AG04449 (cell line): ENCODE measurements at regions not wholly inside any gene's neighbourhood (a gene's known extent, or its start where the extent isn't known, plus 50 kb on each side); places are given as distances from the start of the nearest gene placed in this dataset.

Experiments
- CTCF ChIA-PET: fragments of 350-600 bp; formaldehyde crosslinking; extraction: SDS; loops from one replicate; lab custom pipeline; 2021; ENCODE audit warnings: antibody characterized with exemption; lab: Yijun Ruan, JAX
- POLR2A ChIA-PET: fragments of 400-600, 350-600 bp; formaldehyde crosslinking; extraction: SDS; loops from one replicate; lab custom pipeline; 2020; ENCODE audit warnings: antibody characterized with exemption, inconsistent platforms; lab: Yijun Ruan, JAX
- DNase-seq: peaks from one replicate; pipeline ENCODE4 v3.0.0-alpha.2; 2010; ENCODE audit warnings: low read depth, low spot score
- H3K4me3 ChIP-seq: 2 replicates; pipeline ENCODE4 v1.5.1; 2011; ENCODE audit warnings: low read depth, mild to moderate bottlenecking, control low read depth, low read length
- TF ChIP-seq, protein P1 (sequence below): IDR thresholded peaks from one replicate; pipeline ENCODE4 v1.5.1; 2011; ENCODE audit warnings: mild to moderate bottlenecking, moderate library complexity, low read length, control low read depth, inconsistent platforms; ENCODE audit not compliant: insufficient read depth; ENCODE audit errors: missing control alignments

DNA sequence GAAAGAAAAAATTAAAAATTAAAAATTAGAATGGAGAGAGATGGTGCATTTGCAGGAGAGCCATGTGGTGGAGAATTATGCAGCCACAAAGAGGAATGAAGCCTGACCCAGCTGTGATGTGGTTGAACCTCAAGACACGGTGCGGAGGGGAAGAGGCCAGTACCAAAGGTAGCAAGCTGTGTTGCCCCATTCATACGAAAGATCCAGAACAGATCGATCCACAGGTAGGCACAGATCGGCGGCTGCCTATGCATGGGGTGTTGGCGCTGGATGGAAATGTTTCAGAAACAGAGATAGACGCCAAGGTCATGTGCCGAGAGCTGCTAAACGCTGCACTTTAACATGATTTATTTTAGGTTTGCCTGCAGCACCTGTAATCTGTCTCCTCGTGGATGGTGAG is 992.3 kb downstream of the BRD1 start:
- CTCF ChIA-PET = interaction anchor here (1.5 kb wide), 1 partner anchor 19 kb away, joined by 3 read pairs; no protein-coding TSS in a partner anchor
- no peak overlapping the region for H3K4me3 ChIP-seq
- DNase-seq = no peak
- TF ChIP-seq, protein P1, sequence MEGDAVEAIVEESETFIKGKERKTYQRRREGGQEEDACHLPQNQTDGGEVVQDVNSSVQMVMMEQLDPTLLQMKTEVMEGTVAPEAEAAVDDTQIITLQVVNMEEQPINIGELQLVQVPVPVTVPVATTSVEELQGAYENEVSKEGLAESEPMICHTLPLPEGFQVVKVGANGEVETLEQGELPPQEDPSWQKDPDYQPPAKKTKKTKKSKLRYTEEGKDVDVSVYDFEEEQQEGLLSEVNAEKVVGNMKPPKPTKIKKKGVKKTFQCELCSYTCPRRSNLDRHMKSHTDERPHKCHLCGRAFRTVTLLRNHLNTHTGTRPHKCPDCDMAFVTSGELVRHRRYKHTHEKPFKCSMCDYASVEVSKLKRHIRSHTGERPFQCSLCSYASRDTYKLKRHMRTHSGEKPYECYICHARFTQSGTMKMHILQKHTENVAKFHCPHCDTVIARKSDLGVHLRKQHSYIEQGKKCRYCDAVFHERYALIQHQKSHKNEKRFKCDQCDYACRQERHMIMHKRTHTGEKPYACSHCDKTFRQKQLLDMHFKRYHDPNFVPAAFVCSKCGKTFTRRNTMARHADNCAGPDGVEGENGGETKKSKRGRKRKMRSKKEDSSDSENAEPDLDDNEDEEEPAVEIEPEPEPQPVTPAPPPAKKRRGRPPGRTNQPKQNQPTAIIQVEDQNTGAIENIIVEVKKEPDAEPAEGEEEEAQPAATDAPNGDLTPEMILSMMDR = no peak
- POLR2A ChIA-PET = no interaction called here

GRCh38 chr22:48834404-48834803 is 993.3 kb downstream of the BRD1 start:
- POLR2A ChIA-PET = no interaction called here
- no peak overlapping the region for H3K4me3 ChIP-seq
- CTCF ChIA-PET = interaction anchor here (1.5 kb wide), 1 partner anchor 20 kb away, joined by 3 read pairs; no protein-coding TSS in a partner anchor
- TF ChIP-seq, protein P1 = no peak
- no peak for DNase-seq

DNA sequence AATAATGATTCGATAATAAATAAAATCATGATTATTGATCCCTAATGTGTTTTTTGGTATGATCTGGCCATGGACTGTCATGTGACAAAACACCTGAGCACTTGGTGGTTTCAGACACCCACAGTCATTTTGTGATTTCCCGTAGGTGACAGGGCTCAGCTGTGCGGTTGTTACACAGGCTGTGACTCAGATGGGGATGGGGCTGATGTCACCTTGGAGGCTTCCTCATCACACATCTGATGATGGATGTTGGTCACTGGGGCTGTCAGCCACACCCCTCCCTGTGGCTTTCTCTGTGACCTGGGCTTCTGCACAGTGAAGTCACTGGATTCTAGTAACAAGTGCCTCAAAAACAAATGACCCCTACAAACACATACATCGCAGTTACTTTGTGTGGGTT is 995.1 kb downstream of the BRD1 start:
- ChIA-PET CTCF (no interaction called here), POLR2A (no interaction called here)
- no peak for DNase-seq
- no peak overlapping the region for H3K4me3 ChIP-seq
- TF ChIP-seq, protein P1 = no peak

DNA sequence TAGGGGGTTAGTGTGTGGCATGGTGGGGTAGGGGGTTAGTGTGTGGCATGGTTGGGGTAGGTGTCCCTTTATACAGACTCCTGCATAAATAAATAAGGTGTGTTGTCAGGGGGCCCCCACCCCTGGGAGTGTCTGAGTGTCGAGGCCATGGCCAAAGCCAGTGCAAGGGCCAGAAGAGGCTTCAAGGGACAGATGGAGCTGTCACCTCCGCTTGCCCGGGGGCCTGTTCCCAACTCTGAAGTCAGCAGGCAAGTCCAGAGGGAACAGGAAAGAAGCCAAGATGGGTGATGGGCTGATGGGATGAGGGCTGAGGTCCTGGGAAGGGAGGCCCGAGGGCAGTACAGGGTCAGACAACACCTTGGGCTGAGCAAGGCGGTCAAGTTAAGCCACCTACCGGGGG is 997.8 kb downstream of the BRD1 start:
- ChIA-PET CTCF (no interaction called here), POLR2A (no interaction called here)
- no peak overlapping the region for H3K4me3 ChIP-seq
- no peak for DNase-seq
- TF ChIP-seq, protein P1 = no peak

GRCh38 chr22:48828688-48829087 is 999.0 kb downstream of the BRD1 start:
- H3K4me3 ChIP-seq = no peak overlapping the region
- TF ChIP-seq, protein P1 = no peak
- DNase-seq = no peak
- ChIA-PET POLR2A (no interaction called here), CTCF (no interaction called here)

- TF ChIP-seq, protein P1 = no peak
- ChIA-PET POLR2A (no interaction called here), CTCF (no interaction called here)
- DNase-seq = no peak
- H3K4me3 ChIP-seq = no peak overlapping the region
Measured at GRCh38 chr22:48827904-48828555, 999.6 kb downstream of the BRD1 start.
